Thymus (tissue), 11 donors: ENCODE measurements at regions not wholly inside any gene's neighbourhood (a gene's known extent, or its start where the extent isn't known, plus 50 kb on each side); places are given as distances from the start of the nearest gene placed in this dataset.

Experiments
- DNase-seq, 9 donors: peaks; one replicate each; pipeline ENCODE4 v3.0.0-alpha.2; 2013; ENCODE audit warnings: low spot score in 9 of 9, low read depth in 6 of 9, missing footprints in 1 of 9
- H3K27ac ChIP-seq, 2 donors: one replicate each; pipeline ENCODE4 v1.5.1; 2013; ENCODE audit warnings: control low read depth in 1 of 2, low read depth in 1 of 2, low read length in 1 of 2, mild to moderate bottlenecking in 1 of 2, moderate library complexity in 1 of 2
- H3K27me3 ChIP-seq, 2 donors: one replicate each; pipeline ENCODE4 v1.5.1; 2013; ENCODE audit warnings: low read length in 1 of 2; ENCODE audit not compliant: control insufficient read depth in 2 of 2, insufficient read depth in 1 of 2
- H3K36me3 ChIP-seq, 2 donors: one replicate each; pipeline ENCODE4 v1.5.1; 2013; ENCODE audit warnings: low read length in 1 of 2, mild to moderate bottlenecking in 1 of 2, moderate library complexity in 1 of 2; ENCODE audit not compliant: control insufficient read depth in 2 of 2, insufficient read depth in 2 of 2
- H3K4me1 ChIP-seq, 2 donors: one replicate each; pipeline ENCODE4 v1.5.1; 2013; ENCODE audit warnings: low read length in 2 of 2; ENCODE audit not compliant: control insufficient read depth in 2 of 2, insufficient read depth in 2 of 2
- H3K4me3 ChIP-seq, 2 donors: one replicate each; pipeline ENCODE4 v1.5.1; 2013; ENCODE audit warnings: low read length in 2 of 2, control low read depth in 1 of 2, mild to moderate bottlenecking in 1 of 2
- H3K9me3 ChIP-seq, 2 donors: one replicate each; pipeline ENCODE4 v1.5.1; 2013; ENCODE audit warnings: low read length in 1 of 2, mild to moderate bottlenecking in 1 of 2; ENCODE audit not compliant: control insufficient read depth in 2 of 2, insufficient read depth in 1 of 2
- WGBS: extraction: QIAGEN DNeasy Blood & Tissue Kit; methylation state at CpG from one replicate; pipeline ENCODE4 v1.1.7; 2013; 5-methylcytosine and 5-hydroxymethylcytosine counted together
- donor health status: healthy.

GRCh38 chr3:189403194-189403593 is 228.0 kb upstream of the TP63 start:
- no peaks in the 10 kb centered on the region for H3K4me1 ChIP-seq
- H3K4me3 ChIP-seq, result no peak overlapping the region
- no peak for DNase-seq
- H3K9me3 ChIP-seq, result no peaks in the 10 kb centered on the region
- 95% methylated on average over 5 of the region's 5 CpGs for WGBS
- H3K27ac ChIP-seq, result no peak overlapping the region
- no peaks in the 10 kb centered on the region for H3K36me3 ChIP-seq
- H3K27me3 ChIP-seq, result no peaks in the 10 kb centered on the region

GRCh38 chr3:189404024-189404423 is 227.2 kb upstream of the TP63 start:
- H3K36me3 ChIP-seq, result no peaks in the 10 kb centered on the region
- H3K4me1 ChIP-seq, result no peaks in the 10 kb centered on the region
- H3K27ac ChIP-seq, result no peak overlapping the region
- no peaks in the 10 kb centered on the region for H3K27me3 ChIP-seq
- H3K4me3 ChIP-seq, result no peak overlapping the region
- no peaks in the 10 kb centered on the region for H3K9me3 ChIP-seq
- no peak for DNase-seq

- no peak overlapping the region for H3K27ac ChIP-seq
- no peaks in the 10 kb centered on the region for H3K4me1 ChIP-seq
- DNase-seq, result no peak
- WGBS, result 94% methylated on average over 3 of the region's 3 CpGs
- no peak overlapping the region for H3K4me3 ChIP-seq
- H3K36me3 ChIP-seq, result no peaks in the 10 kb centered on the region
- H3K9me3 ChIP-seq, result no peaks in the 10 kb centered on the region
- no peaks in the 10 kb centered on the region for H3K27me3 ChIP-seq
These were observed 226.2 kb upstream of the TP63 start for GRCh38 chr3:189404797-189405484.

- no peak overlapping the region for H3K27ac ChIP-seq
- no peak for DNase-seq
- no peaks in the 10 kb centered on the region for H3K27me3 ChIP-seq
- no peaks in the 10 kb centered on the region for H3K9me3 ChIP-seq
- 93% methylated on average over 1 of the region's 1 CpG for WGBS
- H3K36me3 ChIP-seq, result no peaks in the 10 kb centered on the region
- H3K4me3 ChIP-seq, result no peak overlapping the region
- H3K4me1 ChIP-seq, result no peaks in the 10 kb centered on the region
These were observed 225.0 kb upstream of the TP63 start for GRCh38 chr3:189406148-189406547.

- 97% methylated on average over 1 of the region's 1 CpG for WGBS
- Histone ChIP-seq H3K9me3 (no peaks in the 10 kb centered on the region), H3K4me3 (no peak overlapping the region), H3K27me3 (no peaks in the 10 kb centered on the region), H3K36me3 (no peaks in the 10 kb centered on the region), H3K4me1 (no peaks in the 10 kb centered on the region), H3K27ac (no peak overlapping the region)
- DNase-seq, result no peak
These were observed 220.7 kb upstream of the TP63 start for GRCh38 chr3:189410522-189410921.

- no peaks in the 10 kb centered on the region for H3K4me1 ChIP-seq
- no peak overlapping the region for H3K4me3 ChIP-seq
- H3K36me3 ChIP-seq, result no peaks in the 10 kb centered on the region
- H3K27ac ChIP-seq, result no peak overlapping the region
- WGBS, result 90% methylated on average over 3 of the region's 3 CpGs
- no peaks in the 10 kb centered on the region for H3K9me3 ChIP-seq
- no peak for DNase-seq
- H3K27me3 ChIP-seq, result no peaks in the 10 kb centered on the region
These were observed 212.2 kb upstream of the TP63 start for GRCh38 chr3:189419038-189419437.

- WGBS, result 94% methylated on average over 1 of the region's 1 CpG
- Histone ChIP-seq H3K4me1 (no peaks in the 10 kb centered on the region), H3K4me3 (no peak overlapping the region), H3K36me3 (no peaks in the 10 kb centered on the region), H3K27ac (no peak overlapping the region), H3K9me3 (no peaks in the 10 kb centered on the region), H3K27me3 (no peaks in the 10 kb centered on the region)
- DNase-seq, result no peak
These were observed 211.5 kb upstream of the TP63 start for GRCh38 chr3:189419683-189420082.

- H3K4me3 ChIP-seq, result no peak overlapping the region
- H3K9me3 ChIP-seq, result no peaks in the 10 kb centered on the region
- no peaks in the 10 kb centered on the region for H3K4me1 ChIP-seq
- H3K27ac ChIP-seq, result no peak overlapping the region
- DNase-seq, result no peak
- WGBS, result 95% methylated on average over 2 of the region's 2 CpGs
- H3K27me3 ChIP-seq, result no peaks in the 10 kb centered on the region
- H3K36me3 ChIP-seq, result no peaks in the 10 kb centered on the region
These were observed 206.3 kb upstream of the TP63 start for GRCh38 chr3:189424922-189425321.

- Histone ChIP-seq H3K27ac (no peak overlapping the region), H3K4me1 (no peaks in the 10 kb centered on the region), H3K9me3 (no peaks in the 10 kb centered on the region), H3K36me3 (no peaks in the 10 kb centered on the region), H3K4me3 (no peak overlapping the region), H3K27me3 (no peaks in the 10 kb centered on the region)
- no peak for DNase-seq
- WGBS, result 79% methylated on average over 1 of the region's 1 CpG
These were observed 202.2 kb upstream of the TP63 start for GRCh38 chr3:189429019-189429418.

GRCh38 chr3:189430166-189430565 is 201.0 kb upstream of the TP63 start:
- Histone ChIP-seq H3K27ac (no peak overlapping the region), H3K36me3 (no peaks in the 10 kb centered on the region), H3K4me3 (no peak overlapping the region), H3K4me1 (no peaks in the 10 kb centered on the region), H3K9me3 (no peaks in the 10 kb centered on the region), H3K27me3 (no peaks in the 10 kb centered on the region)
- DNase-seq, result no peak
- 98% methylated on average over 2 of the region's 2 CpGs for WGBS
